Lung (tissue), 11 donors: ENCODE measurements at regions not wholly inside any gene's neighbourhood (a gene's known extent, or its start where the extent isn't known, plus 50 kb on each side); places are given as distances from the start of the nearest gene placed in this dataset.

ENCODE experiments used
- ATAC-seq: fragments of 200-7000 bp; cut with Tn5 transposase; one replicate; pipeline ENCODE4 v1.9.1; 2020; ENCODE audit warnings: moderate number of reproducible peaks; ENCODE audit not compliant: insufficient read depth, low FRiP score
- DNase-seq, 3 donors: peaks; one replicate each; pipeline ENCODE4 v3.0.0-alpha.2; 2013 to 2017
- H3K27ac ChIP-seq, 2 donors: one replicate each; pipeline ENCODE4 v1.5.1; 2013; ENCODE audit warnings: mild to moderate bottlenecking in 2 of 2, moderate library complexity in 2 of 2, control low read depth in 1 of 2, inconsistent platforms in 1 of 2, low read depth in 1 of 2, low read length in 1 of 2
- H3K27me3 ChIP-seq, 3 donors: one replicate each; pipeline ENCODE4 v1.5.1; 2013; ENCODE audit warnings: low read length in 2 of 3; ENCODE audit not compliant: control insufficient read depth in 3 of 3, insufficient read depth in 3 of 3
- H3K36me3 ChIP-seq, 4 donors: one replicate each; pipeline ENCODE4 v1.5.1; 2013; ENCODE audit warnings: low read length in 4 of 4, mild to moderate bottlenecking in 1 of 4, moderate library complexity in 1 of 4; ENCODE audit not compliant: control insufficient read depth in 4 of 4, insufficient read depth in 4 of 4
- H3K4me1 ChIP-seq, 5 donors: one replicate each; pipeline ENCODE4 v1.5.1; 2013; ENCODE audit warnings: low read length in 5 of 5, mild to moderate bottlenecking in 2 of 5, moderate library complexity in 1 of 5; ENCODE audit not compliant: control insufficient read depth in 5 of 5, insufficient read depth in 5 of 5
- H3K4me3 ChIP-seq: one replicate; pipeline ENCODE4 v1.5.1; 2013; ENCODE audit warnings: mild to moderate bottlenecking, control low read depth, moderate library complexity
- H3K9ac ChIP-seq, 2 donors: one replicate each; pipeline ENCODE4 v1.5.1; 2013; ENCODE audit warnings: low read length in 2 of 2, control low read depth in 1 of 2; ENCODE audit not compliant: insufficient read depth in 1 of 2
- H3K9me3 ChIP-seq, 4 donors: one replicate each; pipeline ENCODE4 v1.5.1; 2013; ENCODE audit warnings: low read length in 3 of 4, mild to moderate bottlenecking in 1 of 4, moderate library complexity in 1 of 4; ENCODE audit not compliant: control insufficient read depth in 4 of 4, insufficient read depth in 3 of 4
- CTCF ChIP-seq: IDR thresholded peaks from 2 replicates; pipeline ENCODE4 v1.5.1; 2012; ENCODE audit warnings: mild to moderate bottlenecking; ENCODE audit errors: control extremely low read depth, extremely low read depth
- WGBS, 2 donors: extraction: QIAGEN DNeasy Blood & Tissue Kit; methylation state at CpG; one replicate each; pipeline ENCODE4 v1.1.7; 2013; 5-methylcytosine and 5-hydroxymethylcytosine counted together
- donor health status: control.
- donor health status: control.
- donor health status: Bipolar disorder and iron deficiency.
- donor health status: healthy.
- donor health status: DM: yes; HTN: yes; CAD: no.

- no peak overlapping the region for H3K4me3 ChIP-seq
- H3K9me3 ChIP-seq = peaks cover 0 to 1% (median 0%) of the 10 kb centered on the region in 4 donors
- DNase-seq (no peak), ATAC-seq (no peak)
- WGBS, 2 donors = 1 to 48% methylated on average over 1 of the region's 1 CpG
- no peaks in the 10 kb centered on the region for H3K27me3 ChIP-seq
- H3K36me3 ChIP-seq = no peaks in the 10 kb centered on the region
- no peak overlapping the region for H3K9ac ChIP-seq
- peaks cover 1 to 51% (median 16%) of the 10 kb centered on the region in 5 donors for H3K4me1 ChIP-seq
- no peak overlapping the region for H3K27ac ChIP-seq
- TF ChIP-seq CTCF = no peak
These were observed 433.5 kb downstream of the DMAC1 start for GRCh38 chr9:7366121-7366520.

GRCh38 chr9:7363777-7364477, 435.7 kb downstream of the DMAC1 start:
- TF ChIP-seq CTCF = no peak
- 61 to 94% methylated on average over 4 of the region's 4 CpGs for WGBS, 2 donors
- no peak overlapping the region for H3K9ac ChIP-seq
- peaks cover 0 to 1% (median 0%) of the 10 kb centered on the region in 4 donors for H3K9me3 ChIP-seq
- ATAC-seq = no peak
- H3K27ac ChIP-seq = no peak overlapping the region
- H3K4me1 ChIP-seq = peaks cover 0 to 29% (median 6%) of the 10 kb centered on the region in 5 donors
- H3K4me3 ChIP-seq = no peak overlapping the region
- no peaks in the 10 kb centered on the region for H3K27me3 ChIP-seq
- DNase-seq = peak in 2 of 3 donors; percentile 22 to 47
- H3K36me3 ChIP-seq = no peaks in the 10 kb centered on the region

- 63 to 72% methylated on average over 4 of the region's 4 CpGs for WGBS, 2 donors
- Histone ChIP-seq H3K4me1 (peaks cover 0 to 15% (median 6%) of the 10 kb centered on the region in 5 donors), H3K4me3 (no peak overlapping the region), H3K9ac (no peak overlapping the region), H3K9me3 (peaks cover 0 to 1% (median 0%) of the 10 kb centered on the region in 4 donors), H3K36me3 (no peaks in the 10 kb centered on the region), H3K27me3 (no peaks in the 10 kb centered on the region), H3K27ac (no peak overlapping the region)
- no peak for ATAC-seq
- no peak for TF ChIP-seq CTCF
- DNase-seq = no peak
These were observed 439.1 kb downstream of the DMAC1 start for GRCh38 chr9:7360513-7360912.

DNA sequence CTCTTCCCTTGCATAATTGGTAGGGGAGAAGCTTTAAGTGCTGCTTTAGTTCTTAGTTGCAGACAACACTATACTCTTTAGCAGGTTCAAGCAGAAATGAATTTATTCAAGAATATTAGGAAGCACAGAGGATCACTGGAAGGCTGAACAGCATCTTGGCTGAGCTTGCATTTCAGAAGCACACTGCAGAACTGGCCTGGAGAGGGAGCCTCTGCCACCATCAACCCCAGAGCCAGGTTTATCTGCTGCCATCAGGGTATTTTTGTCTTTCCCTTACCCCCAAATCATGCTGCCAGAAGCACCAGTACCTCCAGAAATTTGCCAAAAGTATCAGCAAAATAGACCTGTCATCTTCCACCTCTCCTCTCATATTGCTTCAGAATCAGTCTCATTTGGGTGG, 440.7 kb downstream of the DMAC1 start:
- no peak overlapping the region for H3K9ac ChIP-seq
- no peak overlapping the region for H3K4me3 ChIP-seq
- TF ChIP-seq CTCF = no peak
- H3K36me3 ChIP-seq = no peaks in the 10 kb centered on the region
- peaks cover 0 to 1% (median 0%) of the 10 kb centered on the region in 4 donors for H3K9me3 ChIP-seq
- no peak for ATAC-seq
- H3K4me1 ChIP-seq = peaks cover 0 to 11% (median 6%) of the 10 kb centered on the region in 5 donors
- DNase-seq = no peak
- no peak overlapping the region for H3K27ac ChIP-seq
- H3K27me3 ChIP-seq = no peaks in the 10 kb centered on the region
